ENCODE measurements at regions not wholly inside any gene's neighbourhood (a gene's known extent, or its start where the extent isn't known, plus 50 kb on each side); places are given as distances from the start of the nearest gene placed in this dataset.

- TF ChIP-seq, protein P1, sequence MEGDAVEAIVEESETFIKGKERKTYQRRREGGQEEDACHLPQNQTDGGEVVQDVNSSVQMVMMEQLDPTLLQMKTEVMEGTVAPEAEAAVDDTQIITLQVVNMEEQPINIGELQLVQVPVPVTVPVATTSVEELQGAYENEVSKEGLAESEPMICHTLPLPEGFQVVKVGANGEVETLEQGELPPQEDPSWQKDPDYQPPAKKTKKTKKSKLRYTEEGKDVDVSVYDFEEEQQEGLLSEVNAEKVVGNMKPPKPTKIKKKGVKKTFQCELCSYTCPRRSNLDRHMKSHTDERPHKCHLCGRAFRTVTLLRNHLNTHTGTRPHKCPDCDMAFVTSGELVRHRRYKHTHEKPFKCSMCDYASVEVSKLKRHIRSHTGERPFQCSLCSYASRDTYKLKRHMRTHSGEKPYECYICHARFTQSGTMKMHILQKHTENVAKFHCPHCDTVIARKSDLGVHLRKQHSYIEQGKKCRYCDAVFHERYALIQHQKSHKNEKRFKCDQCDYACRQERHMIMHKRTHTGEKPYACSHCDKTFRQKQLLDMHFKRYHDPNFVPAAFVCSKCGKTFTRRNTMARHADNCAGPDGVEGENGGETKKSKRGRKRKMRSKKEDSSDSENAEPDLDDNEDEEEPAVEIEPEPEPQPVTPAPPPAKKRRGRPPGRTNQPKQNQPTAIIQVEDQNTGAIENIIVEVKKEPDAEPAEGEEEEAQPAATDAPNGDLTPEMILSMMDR (IDR thresholded peaks at IDR 0.05; ENCODE audit: low read depth, low read length) = no peak
- TF ChIP-seq EZH2phosphoT487 (IDR thresholded peaks at IDR 0.05; ENCODE audit: low read depth) = no peak
Observed at GRCh38 chr11:115767047-115767802, 263.0 kb upstream of the CADM1 start.

Measured in OCI-LY3 (cell line).